Upper lobe of right lung (tissue), 1 donor: ENCODE measurements at regions not wholly inside any gene's neighbourhood (a gene's known extent, or its start where the extent isn't known, plus 50 kb on each side); places are given as distances from the start of the nearest gene placed in this dataset.

Source experiments
- ATAC-seq: fragments of 200-7000 bp; cut with Tn5 transposase; one replicate; pipeline ENCODE4 v1.9.1; 2020; ENCODE audit warnings: mild to moderate bottlenecking, moderate library complexity
- DNase-seq: peaks from one replicate; pipeline ENCODE4 v3.0.0-alpha.2; 2020
- H3K27ac ChIP-seq: fragments of 200-600 bp; one replicate; pipeline ENCODE4 v1.8.0; 2022
- H3K27me3 ChIP-seq: fragments of 200-600 bp; one replicate; pipeline ENCODE4 v1.8.0; 2022; ENCODE audit warnings: mild to moderate bottlenecking
- H3K36me3 ChIP-seq: fragments of 200-600 bp; one replicate; pipeline ENCODE4 v1.8.0; 2022
- H3K4me1 ChIP-seq: fragments of 200-600 bp; one replicate; pipeline ENCODE4 v1.8.0; 2022
- H3K4me3 ChIP-seq: fragments of 200-600 bp; one replicate; pipeline ENCODE4 v1.8.0; 2022; ENCODE audit warnings: mild to moderate bottlenecking
- H3K9me3 ChIP-seq: fragments of 200-600 bp; one replicate; pipeline ENCODE4 v1.8.0; 2022
- intact Hi-C: fragments of 100-400 bp; cut with DNase I; formaldehyde crosslinking; loops from one replicate; pipeline ENCODE4 v1.11.0; 2022
- TF ChIP-seq, protein P1 (sequence below): fragments of 200-600 bp; IDR thresholded peaks from one replicate; pipeline ENCODE4 v1.8.0; 2022; ENCODE audit warnings: antibody characterized with exemption
- donor health status: DM: no; HTN: yes; CAD: no; lungs with severe emphysema.

DNA sequence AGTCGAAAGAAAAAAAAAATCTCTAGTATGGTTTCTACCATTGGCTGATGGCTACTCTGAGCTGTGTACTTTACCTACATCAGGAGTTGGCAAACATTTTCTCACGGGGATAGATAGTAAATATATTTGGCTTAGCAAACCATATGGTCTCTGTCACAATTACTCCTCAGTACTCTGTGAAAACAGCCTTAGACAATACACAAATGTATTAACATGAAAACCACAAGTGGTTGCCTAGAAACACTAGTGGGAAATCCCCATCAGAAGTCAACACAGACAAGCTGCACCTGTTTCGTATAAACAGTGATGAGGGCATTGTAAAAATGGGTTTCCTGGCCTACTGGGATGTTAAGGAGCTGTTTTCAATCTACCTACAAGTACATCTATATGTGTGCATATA is 84.6 kb upstream of the NAV3 start:
- intact Hi-C loops: no loop called here
- no peak overlapping the region for H3K27ac ChIP-seq
- H3K4me1 ChIP-seq: no peaks in the 10 kb centered on the region
- no peaks in the 10 kb centered on the region for H3K36me3 ChIP-seq
- H3K9me3 ChIP-seq: no peaks in the 10 kb centered on the region
- TF ChIP-seq, protein P1, sequence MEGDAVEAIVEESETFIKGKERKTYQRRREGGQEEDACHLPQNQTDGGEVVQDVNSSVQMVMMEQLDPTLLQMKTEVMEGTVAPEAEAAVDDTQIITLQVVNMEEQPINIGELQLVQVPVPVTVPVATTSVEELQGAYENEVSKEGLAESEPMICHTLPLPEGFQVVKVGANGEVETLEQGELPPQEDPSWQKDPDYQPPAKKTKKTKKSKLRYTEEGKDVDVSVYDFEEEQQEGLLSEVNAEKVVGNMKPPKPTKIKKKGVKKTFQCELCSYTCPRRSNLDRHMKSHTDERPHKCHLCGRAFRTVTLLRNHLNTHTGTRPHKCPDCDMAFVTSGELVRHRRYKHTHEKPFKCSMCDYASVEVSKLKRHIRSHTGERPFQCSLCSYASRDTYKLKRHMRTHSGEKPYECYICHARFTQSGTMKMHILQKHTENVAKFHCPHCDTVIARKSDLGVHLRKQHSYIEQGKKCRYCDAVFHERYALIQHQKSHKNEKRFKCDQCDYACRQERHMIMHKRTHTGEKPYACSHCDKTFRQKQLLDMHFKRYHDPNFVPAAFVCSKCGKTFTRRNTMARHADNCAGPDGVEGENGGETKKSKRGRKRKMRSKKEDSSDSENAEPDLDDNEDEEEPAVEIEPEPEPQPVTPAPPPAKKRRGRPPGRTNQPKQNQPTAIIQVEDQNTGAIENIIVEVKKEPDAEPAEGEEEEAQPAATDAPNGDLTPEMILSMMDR: no peak
- ATAC-seq (no peak), DNase-seq (no peak)
- H3K4me3 ChIP-seq: no peak overlapping the region
- H3K27me3 ChIP-seq: no peaks in the 10 kb centered on the region

DNA sequence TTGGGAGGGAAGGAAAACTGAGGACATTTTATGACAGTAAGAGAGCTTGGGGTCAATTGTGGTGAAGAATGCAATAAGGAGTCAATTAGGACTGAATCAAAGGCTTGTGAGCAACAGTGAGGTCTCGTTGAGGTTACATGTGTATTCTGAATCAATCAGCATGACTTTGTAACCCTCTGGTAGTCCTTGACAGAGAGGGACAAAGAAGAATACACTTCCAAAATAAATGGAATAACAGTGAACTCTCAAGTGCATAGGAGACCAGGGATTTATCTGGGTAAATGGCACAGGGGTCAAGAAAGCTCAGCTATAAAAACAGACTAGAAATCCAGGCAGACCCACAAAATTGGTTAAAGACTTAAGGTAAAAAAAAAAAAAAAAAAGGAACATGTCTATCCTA is 85.1 kb upstream of the NAV3 start:
- H3K27me3 ChIP-seq: no peaks in the 10 kb centered on the region
- DNase-seq (no peak), ATAC-seq (no peak)
- no peaks in the 10 kb centered on the region for H3K9me3 ChIP-seq
- H3K4me1 ChIP-seq: no peaks in the 10 kb centered on the region
- TF ChIP-seq, protein P1: no peak
- H3K27ac ChIP-seq: no peak overlapping the region
- no peaks in the 10 kb centered on the region for H3K36me3 ChIP-seq
- intact Hi-C loops: no loop called here
- H3K4me3 ChIP-seq: no peak overlapping the region

DNA sequence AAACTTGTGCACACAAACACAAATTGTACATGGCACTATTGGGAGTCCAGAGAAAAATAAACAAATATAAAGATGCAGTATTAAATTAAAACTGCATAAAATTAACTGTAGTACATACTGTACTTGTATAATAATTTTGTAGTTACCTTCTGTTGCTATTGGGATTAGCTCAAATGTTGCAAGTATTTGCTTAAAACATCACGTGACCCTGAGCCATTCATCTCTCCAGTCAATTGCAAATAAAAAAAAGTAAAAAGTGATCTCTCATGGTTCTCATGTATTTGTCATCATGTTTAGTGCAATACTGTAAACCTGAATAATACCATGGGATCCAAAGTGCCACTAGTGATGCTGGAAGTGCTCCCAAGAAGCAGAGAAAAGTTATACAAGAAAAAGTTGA is 88.1 kb upstream of the NAV3 start:
- H3K9me3 ChIP-seq: no peaks in the 10 kb centered on the region
- H3K27me3 ChIP-seq: no peaks in the 10 kb centered on the region
- DNase-seq (no peak), ATAC-seq (no peak)
- H3K36me3 ChIP-seq: no peaks in the 10 kb centered on the region
- intact Hi-C loops: no loop called here
- TF ChIP-seq, protein P1: no peak
- H3K4me1 ChIP-seq: no peaks in the 10 kb centered on the region
- H3K27ac ChIP-seq: no peak overlapping the region
- H3K4me3 ChIP-seq: no peak overlapping the region

DNA sequence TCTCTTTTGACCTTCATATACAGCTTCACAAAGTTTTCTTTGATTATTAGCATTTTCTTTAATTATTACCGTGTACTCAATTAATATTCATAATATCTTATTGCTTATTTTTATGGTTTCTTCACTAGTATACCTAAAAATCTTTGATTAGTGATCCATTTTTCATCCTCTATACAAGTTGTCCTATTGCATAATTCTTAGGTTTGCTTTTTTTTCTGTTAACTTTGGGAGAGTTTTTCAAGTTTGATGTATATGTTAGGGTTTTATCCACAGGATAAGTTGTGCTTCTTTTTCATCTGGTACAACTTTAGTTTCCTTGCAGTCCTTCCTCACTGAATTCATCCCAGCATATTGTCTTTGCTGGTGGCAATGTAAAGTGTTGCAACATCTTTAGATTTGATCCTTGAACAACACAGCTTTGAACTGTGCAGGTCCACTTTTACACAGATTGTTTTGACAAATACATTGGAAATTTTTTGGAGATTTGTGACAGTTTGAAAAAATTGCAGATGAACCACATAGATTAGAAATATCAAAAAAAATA is 88.6 kb upstream of the NAV3 start:
- intact Hi-C loops: no loop called here
- Histone ChIP-seq H3K4me1 (no peaks in the 10 kb centered on the region), H3K36me3 (no peaks in the 10 kb centered on the region), H3K27ac (no peak overlapping the region), H3K9me3 (no peaks in the 10 kb centered on the region), H3K4me3 (no peak overlapping the region), H3K27me3 (no peaks in the 10 kb centered on the region)
- DNase-seq (no peak), ATAC-seq (no peak)
- TF ChIP-seq, protein P1: no peak

DNA sequence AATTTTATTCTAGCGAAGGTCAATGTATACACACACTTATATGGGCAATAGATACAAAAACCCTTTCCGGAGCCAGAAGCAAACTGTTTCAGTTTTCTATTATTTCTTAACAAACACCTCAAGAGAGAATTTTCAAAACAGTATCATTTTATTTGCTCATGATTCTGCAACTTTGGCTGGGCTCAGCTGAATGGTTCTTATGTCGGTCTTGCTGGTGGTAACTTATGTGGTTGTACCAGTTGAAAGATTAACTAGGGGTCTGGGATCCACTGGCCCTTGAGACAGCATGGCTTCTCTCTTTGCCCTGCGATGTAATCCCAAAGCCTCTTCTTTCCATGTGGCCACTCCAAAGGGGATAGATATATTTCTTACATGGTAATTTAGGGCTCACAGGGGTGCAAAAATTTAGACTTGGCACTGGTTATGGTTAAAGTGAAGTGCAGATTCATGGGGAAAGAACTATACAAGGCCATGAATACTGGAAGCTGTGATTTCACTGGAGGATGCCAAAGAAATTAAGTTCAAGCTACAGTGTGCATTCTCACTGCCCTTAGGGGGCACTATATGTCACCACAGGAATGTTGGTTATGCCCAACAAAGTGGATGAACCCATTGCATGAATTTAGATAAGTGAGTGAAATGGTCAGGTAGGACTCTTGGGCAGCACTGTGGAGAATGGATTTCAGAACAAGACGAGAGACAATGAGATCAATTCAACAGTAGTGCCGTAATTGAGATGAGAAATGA is 94.3 kb upstream of the NAV3 start:
- H3K27ac ChIP-seq: no peak overlapping the region
- no peaks in the 10 kb centered on the region for H3K4me1 ChIP-seq
- ATAC-seq (no peak), DNase-seq (no peak)
- TF ChIP-seq, protein P1: no peak
- no peak overlapping the region for H3K4me3 ChIP-seq
- no peaks in the 10 kb centered on the region for H3K36me3 ChIP-seq
- no peaks in the 10 kb centered on the region for H3K9me3 ChIP-seq
- H3K27me3 ChIP-seq: no peaks in the 10 kb centered on the region
- intact Hi-C loops: no loop called here
